ENCODE measurements at regions not wholly inside any gene's neighbourhood (a gene's known extent, or its start where the extent isn't known, plus 50 kb on each side); places are given as distances from the start of the nearest gene placed in this dataset.

GRCh38 chr3:68103811-68104210 lies 449.4 kb upstream of the SUCLG2 start:
- Histone ChIP-seq H2AFZ (ENCODE audit: low read depth, low read length) (no peak overlapping the region), H3K36me3 (ENCODE audit: control insufficient read depth in 2 of 2, extremely low read depth in 1 of 2, insufficient read depth in 2 of 2, low read length in 2 of 2) (no peaks in the 10 kb centered on the region), H3K9me1 (replicated peaks; ENCODE audit: control insufficient read depth, extremely low read depth, insufficient read depth, low read length) (no peaks in the 10 kb centered on the region), H3K27me3 (ENCODE audit: control insufficient read depth in 2 of 2, insufficient read depth in 2 of 2, low read length in 2 of 2) (no peaks in the 10 kb centered on the region), H3K27ac (ENCODE audit: insufficient read depth, low read depth, low read length) (no peak overlapping the region), H3K79me2 (ENCODE audit: control insufficient read depth, insufficient read depth, low read length) (no peaks in the 10 kb centered on the region), H4K20me1 (replicated peaks; ENCODE audit: control insufficient read depth, extremely low read depth, insufficient read depth, low read length) (no peaks in the 10 kb centered on the region), H3K4me1 (ENCODE audit: control insufficient read depth, extremely low read depth, insufficient read depth, low read length) (no peaks in the 10 kb centered on the region), H3K9me3 (replicated peaks; ENCODE audit: control insufficient read depth, insufficient read depth, low read length) (no peaks in the 10 kb centered on the region), H3K4me3 (replicated peaks in 1 of 3; ENCODE audit: insufficient read depth in 1 of 3, low read depth in 1 of 3, low read length in 3 of 3) (no peak overlapping the region), H3K9ac (replicated peaks; ENCODE audit: extremely low read depth, insufficient read depth, low read length) (no peak overlapping the region), H3K4me2 (ENCODE audit: insufficient read depth, low read length) (no peak overlapping the region)
- CTCF ChIA-PET, result no interaction called here
- POLR2A ChIA-PET, result no interaction called here
- intact Hi-C loops (cut with micrococcal nuclease) (no loop called here), dilution Hi-C loops (cut with MboI; ENCODE audit: extremely low pct_ligation_motif_present, low sequenced_read_pairs) (no loop called here)
- DNase-seq (ENCODE audit: low read depth, low spot score) (no peak), FAIRE-seq (no peak)
- no TSS peak for BruUV-seq (replicated peaks)
- TF ChIP-seq GATA2 (IDR thresholded peaks at IDR 0.05; ENCODE audit: insufficient read depth, insufficient read length, low read depth, low read length), result no peak
- TF ChIP-seq JUN (IDR thresholded peaks at IDR 0.05; ENCODE audit: borderline replicate concordance, insufficient read depth, insufficient read length, low read depth), result no peak
- TF ChIP-seq FOS (IDR thresholded peaks at IDR 0.05; ENCODE audit: borderline replicate concordance, insufficient read depth, low read length), result no peak
- TF ChIP-seq, protein P1, sequence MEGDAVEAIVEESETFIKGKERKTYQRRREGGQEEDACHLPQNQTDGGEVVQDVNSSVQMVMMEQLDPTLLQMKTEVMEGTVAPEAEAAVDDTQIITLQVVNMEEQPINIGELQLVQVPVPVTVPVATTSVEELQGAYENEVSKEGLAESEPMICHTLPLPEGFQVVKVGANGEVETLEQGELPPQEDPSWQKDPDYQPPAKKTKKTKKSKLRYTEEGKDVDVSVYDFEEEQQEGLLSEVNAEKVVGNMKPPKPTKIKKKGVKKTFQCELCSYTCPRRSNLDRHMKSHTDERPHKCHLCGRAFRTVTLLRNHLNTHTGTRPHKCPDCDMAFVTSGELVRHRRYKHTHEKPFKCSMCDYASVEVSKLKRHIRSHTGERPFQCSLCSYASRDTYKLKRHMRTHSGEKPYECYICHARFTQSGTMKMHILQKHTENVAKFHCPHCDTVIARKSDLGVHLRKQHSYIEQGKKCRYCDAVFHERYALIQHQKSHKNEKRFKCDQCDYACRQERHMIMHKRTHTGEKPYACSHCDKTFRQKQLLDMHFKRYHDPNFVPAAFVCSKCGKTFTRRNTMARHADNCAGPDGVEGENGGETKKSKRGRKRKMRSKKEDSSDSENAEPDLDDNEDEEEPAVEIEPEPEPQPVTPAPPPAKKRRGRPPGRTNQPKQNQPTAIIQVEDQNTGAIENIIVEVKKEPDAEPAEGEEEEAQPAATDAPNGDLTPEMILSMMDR (IDR thresholded peaks at IDR 0.05; ENCODE audit: extremely low read depth in 1 of 2, insufficient read depth in 1 of 2, low read depth in 1 of 2, low read length in 2 of 2), result no peak
- no peak for TF ChIP-seq MYC (IDR thresholded peaks at IDR 0.05; ENCODE audit: low read depth, low read length)
- TF ChIP-seq EZH2 (IDR thresholded peaks at IDR 0.05; ENCODE audit: borderline replicate concordance, low read depth, low read length, severe bottlenecking), result no peak
- TF ChIP-seq, protein P2, sequence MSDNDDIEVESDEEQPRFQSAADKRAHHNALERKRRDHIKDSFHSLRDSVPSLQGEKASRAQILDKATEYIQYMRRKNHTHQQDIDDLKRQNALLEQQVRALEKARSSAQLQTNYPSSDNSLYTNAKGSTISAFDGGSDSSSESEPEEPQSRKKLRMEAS (IDR thresholded peaks at IDR 0.05; ENCODE audit: insufficient read depth, insufficient read length), result no peak
- TF ChIP-seq POLR2AphosphoS5 (IDR thresholded peaks at IDR 0.05; ENCODE audit: insufficient read depth, low read depth, low read length), result no peak
- TF ChIP-seq POLR2A (IDR thresholded peaks at IDR 0.05; ENCODE audit: low read depth, low read length), result no peak

All from endothelial cell of umbilical vein (primary cell).